GM21423 (cell line): ENCODE measurements at regions not wholly inside any gene's neighbourhood (a gene's known extent, or its start where the extent isn't known, plus 50 kb on each side); places are given as distances from the start of the nearest gene placed in this dataset.
"Not testable (repeated sequence)": the region's sequence is repeated elsewhere in the genome, so short reads cannot be mapped to it uniquely, and the experiment has no call there.

Source experiments
- ATAC-seq: cut with Tn5 transposase; IDR thresholded peaks from one replicate; pipeline ENCODE4 v1.9.1; 2021; ENCODE audit warnings: mild to moderate bottlenecking, moderate library complexity; ENCODE audit not compliant: unreplicated experiment

DNA sequence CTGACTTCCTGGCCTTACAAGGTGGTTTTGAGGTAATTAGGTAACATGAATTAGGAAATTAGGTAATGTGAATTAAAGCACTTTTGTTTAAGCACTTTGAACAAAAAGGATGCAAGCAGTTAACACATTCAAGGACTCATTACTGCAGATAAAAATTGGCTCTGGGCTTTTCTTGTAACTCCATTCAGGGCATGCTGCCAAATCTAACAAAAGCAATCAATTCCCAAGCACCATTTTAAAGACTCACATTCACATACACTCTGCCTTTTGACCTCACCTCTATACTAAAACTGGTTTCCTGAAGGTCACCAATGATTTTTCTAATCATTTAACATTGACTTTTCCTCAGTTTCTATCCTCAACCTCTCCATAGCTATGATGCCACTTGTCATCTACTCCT is 251.2 kb upstream of the RHOBTB1 start:
- ATAC-seq = no peak

DNA sequence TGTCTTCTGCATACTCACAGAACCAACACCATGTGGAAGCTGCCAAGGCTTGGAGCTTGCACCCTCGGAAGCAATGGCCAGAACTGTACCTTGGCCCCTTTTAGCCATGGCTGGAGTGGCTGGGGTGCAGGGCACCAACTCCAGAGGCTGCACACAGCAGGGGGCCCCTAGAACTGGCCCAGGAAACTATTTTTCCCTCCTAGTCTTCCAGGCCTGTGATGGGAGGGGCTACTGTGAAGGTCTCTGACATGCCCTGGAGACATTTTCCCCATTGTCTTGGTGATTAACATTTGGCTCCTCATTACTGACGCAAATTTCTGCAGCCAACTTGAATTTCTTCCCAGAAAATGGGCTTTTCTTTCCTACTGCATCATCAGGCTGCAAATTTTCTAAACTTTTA is 248.6 kb upstream of the RHOBTB1 start:
- ATAC-seq = not testable (repeated sequence)

DNA sequence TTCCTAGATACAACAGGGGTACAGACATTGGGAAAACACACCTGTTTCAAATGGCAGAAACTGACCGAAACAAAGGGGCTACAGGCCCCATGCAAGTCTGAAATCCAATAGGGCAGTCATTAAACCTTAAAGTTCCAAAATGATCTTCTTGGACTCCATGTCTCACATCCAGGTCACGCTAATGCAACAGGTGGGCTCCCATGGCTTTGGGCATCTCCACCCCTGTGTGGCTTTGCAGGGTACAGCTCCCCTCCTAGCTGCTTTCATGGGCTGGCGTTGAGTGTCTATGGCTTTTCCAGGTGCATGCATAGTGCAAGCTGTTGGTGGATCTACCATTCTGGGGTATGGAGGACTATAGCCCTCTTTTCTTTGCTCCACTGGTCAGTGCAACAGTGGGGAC is 248.1 kb upstream of the RHOBTB1 start:
- ATAC-seq = no peak

DNA sequence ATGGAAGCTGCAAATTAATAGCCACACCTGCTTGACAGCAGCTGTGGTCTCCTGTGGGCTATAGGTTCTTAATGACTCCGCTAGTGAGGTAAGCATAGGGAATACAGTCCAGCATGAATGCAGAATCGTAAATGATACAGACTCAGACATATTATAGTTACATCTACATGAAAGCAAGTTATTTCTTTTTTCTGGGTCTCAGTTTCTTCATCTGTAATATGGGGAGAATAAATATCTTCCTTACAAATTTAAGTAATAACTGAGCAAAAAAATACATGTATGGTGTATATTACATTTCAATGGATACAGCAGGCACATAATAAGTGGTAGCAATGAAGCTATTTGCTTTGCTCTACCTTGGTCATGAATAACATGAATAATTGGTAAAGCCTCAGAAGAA is 245.9 kb upstream of the RHOBTB1 start:
- ATAC-seq = no peak

DNA sequence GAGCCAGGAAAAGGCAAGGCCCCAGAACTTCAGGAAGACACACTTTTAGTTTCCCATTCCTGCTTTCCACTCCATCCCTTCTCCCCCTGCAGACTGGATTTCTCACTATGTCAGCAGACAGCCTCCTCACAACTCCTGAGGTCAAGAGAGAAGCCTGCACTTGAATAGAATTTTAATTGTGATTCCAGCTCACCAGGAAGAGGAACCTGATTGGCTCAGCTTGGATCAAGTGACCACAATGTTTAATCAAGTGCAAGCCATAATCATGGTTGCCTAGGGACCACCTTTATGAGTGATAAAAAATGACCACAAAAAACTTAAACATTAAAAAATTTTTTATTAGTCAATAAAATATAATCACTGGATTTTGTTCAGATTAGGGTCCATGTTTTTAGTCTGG is 244.7 kb upstream of the RHOBTB1 start:
- ATAC-seq = no peak

DNA sequence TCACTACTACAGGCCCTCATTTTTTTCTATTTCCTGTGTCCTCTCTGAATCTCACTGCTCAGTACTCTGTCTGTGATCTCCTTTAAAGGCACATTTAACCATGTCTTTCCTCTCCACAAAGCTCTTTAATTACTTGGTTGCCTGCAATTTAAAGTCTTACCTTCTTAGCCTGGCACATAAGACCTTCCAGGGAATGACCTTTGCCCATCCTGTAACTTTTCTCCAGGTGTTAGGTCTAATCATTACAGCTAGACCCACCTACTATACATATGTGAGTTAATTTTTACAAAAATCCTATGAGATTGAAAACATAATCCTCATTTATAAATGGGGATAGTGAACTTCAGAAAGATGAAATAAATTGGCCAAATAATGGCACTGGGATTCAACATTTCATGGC is 244.1 kb upstream of the RHOBTB1 start:
- ATAC-seq = no peak

DNA sequence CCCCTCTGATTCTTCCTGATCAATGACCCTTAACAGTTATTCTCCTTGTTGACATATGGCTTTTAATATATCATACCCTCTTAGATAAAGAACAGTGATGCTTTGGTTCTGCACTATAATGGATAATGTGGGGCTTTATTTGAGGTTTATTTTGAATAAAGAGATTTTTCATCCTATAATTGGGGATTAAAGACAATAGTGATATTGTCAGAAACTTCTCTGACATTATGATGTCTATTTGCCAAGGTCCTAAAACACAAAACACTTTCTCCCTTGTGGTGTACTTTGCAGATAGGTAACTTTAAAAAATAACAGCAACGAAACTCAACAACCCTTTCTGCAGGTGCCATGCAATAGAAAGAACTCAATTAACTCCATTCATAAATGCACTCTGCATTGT is 243.6 kb upstream of the RHOBTB1 start:
- no peak for ATAC-seq

DNA sequence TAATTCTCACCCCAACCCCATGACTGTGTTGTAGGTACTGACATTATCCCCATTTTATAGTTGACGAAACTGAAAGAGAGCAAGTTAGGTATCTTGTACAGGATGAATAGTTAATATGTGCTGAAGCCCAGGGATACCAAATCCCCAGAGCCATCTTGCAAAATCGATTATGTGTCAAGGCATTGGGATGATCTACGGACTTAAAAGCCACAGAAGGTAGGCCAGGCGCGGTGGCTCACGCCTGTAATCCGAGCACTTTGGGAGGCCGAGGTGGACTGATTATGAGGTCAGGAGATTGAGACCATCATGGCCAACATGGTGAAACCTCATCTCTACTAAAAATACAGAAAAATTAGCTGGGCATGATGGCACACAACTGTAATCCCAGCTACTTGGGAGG is 242.4 kb upstream of the RHOBTB1 start:
- ATAC-seq = no peak

DNA sequence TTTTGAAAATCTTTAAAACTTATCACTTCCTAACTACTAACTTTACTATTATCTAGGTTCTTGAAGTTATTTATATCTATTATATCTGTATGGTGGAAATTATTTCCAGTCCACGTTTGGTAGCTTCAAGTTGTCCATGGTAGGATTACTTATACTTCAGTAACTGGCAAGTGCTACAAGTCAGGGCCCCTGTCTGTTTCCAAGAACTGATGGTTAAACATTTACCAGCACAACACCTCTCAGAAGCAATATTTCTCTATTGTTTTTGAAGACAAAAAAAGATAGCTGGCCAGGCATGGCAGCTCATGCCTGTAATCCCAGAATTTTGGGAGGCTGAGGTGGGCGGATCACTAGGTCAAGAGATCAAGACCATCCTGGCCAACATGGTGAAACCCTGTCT is 240.4 kb upstream of the RHOBTB1 start:
- ATAC-seq = no peak

DNA sequence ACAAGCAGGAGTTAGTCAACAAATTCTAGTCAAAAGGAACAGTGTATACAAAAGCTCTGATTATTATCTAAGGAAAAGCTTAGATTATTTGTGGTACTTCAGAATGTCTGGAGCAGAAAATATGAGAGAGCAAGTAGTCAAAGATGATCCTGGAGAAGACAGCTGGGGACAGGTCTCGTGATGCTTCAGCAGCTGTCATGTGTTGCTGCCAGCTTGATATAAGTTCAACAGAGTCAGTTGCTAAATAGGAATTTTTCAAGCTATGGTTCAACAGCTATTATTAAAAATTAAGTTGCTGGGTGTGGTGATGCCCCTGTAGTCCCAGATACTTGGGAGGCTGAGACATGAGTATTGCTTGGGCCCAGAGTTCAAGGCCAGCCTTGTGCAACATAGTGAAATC is 240.0 kb upstream of the RHOBTB1 start:
- ATAC-seq = no peak

DNA sequence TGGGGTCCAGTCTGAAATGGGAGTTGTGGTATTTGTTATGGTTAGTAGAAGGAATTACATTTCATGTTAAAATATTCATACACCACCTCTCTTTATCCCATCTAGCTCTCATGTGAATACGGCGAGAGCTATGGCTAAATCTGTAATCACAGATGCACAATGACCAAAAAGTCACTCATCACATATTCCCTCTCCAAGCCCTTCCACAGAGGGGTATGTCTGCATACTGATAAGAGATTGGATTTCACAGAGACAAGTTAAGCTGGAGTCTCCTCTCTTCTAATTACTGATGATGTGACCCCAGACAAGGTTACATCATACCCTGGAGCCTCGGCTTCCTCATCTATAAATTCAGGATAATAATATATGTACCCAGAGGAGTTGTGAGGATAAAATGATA is 237.8 kb upstream of the RHOBTB1 start:
- no peak for ATAC-seq

DNA sequence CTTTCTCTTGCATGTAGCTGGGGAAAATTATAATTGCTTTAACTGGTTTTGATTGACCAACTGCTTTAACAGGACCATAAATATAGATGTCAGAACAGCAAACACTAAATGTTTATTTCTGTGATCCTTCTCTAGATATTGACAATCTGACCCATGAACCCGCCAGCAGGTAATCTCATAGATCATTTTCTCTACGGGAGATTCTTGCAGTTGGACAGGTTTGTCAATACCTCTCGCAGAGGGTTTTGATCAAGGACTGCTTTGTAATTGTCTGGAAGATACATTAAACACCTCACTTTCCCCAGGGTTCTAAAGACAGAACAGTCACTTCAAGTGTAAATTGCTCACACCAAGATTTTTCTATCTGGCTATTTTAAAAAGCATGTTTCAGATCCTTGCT is 235.8 kb upstream of the RHOBTB1 start:
- ATAC-seq = no peak

DNA sequence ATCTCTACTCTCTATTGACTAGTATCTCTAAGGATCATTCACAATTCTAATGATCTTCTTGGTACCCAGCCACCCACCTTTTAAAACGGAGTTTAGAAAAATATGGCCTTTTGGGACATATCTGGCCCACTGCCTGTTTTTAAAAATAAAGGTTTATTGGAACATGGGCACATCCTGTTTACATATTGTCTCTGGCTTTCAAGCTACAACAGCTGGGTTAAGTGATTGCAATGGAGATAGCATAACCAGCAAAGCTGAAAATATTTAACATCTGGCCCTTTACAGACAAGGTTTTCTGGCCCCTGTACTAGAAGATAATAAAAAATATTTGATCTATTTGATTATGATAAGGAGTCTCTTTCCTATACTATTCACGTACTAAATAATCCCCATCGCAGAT is 232.4 kb upstream of the RHOBTB1 start:
- ATAC-seq = no peak

DNA sequence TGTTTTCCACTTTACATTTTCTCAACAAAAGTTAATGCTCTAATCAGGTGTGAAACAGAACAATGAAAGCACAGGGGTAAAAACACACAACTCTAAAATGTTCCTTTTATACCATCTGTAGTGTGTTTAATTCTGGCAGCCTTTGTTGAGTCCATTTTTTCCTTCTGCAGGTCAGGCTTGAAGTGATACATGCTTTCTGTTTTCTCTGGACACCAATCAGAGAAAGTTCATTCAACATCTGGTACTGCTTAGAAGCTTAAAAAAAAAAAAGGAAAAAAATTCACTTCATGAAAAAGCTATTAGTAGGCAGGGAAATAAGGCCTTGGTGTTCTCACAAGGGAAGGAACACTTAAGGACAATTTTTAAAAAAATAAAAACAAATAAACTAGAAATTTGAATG is 231.3 kb upstream of the RHOBTB1 start:
- ATAC-seq = no peak

DNA sequence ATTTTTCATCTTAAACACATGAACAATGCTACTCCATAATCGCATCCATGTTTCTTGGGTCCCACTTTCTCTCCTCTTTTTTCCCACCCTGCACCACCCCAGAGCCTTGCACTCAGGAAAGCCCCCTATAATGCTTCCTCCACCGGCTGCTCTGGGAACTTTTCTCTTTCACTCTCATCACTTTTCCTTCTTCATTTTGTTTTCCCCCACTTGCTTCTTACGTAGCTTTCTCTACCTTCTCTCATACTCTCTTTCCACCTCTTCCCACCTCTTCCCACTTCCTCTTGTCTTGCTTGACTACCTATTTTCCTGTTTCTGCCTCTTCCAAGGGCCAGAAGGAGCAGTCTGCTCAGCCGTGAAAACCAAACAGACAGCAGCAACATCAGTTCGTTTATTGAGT is 229.5 kb upstream of the RHOBTB1 start:
- ATAC-seq = no peak

DNA sequence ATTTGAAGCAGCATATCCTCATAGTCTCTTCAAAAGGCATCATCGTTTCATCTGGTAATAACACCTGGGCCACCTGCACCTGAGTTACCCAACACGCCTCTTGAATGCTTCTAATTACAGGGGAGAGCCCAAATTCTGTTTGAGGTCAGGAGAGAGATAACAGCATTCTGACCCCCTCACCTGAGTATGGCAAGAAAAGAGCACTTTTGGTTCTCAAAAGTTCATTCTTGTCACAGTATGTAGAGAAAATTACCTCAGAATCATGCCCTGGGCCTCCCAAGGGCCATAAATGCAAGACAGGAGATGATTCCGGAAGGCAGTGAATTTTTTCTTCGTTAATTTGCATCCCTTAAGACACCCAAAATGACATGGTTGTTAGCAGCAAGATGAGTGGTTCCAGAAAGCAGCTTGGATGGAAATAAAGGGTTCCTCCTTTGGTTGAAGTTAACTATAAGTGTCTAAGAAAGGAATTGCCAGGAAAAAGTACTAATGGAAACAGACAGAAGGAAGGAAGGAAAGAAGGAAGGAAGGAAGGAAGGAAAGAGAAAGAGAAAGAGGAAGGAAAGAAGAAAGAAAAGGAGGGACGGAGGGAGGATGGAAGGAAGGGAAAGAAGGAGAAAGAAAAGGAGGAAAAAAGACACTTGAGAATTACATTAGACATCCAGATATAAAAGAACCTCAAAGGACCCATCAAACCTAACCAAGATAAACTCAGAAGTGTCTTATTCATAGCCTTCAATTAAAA is 228.4 kb upstream of the RHOBTB1 start:
- ATAC-seq = no peak

DNA sequence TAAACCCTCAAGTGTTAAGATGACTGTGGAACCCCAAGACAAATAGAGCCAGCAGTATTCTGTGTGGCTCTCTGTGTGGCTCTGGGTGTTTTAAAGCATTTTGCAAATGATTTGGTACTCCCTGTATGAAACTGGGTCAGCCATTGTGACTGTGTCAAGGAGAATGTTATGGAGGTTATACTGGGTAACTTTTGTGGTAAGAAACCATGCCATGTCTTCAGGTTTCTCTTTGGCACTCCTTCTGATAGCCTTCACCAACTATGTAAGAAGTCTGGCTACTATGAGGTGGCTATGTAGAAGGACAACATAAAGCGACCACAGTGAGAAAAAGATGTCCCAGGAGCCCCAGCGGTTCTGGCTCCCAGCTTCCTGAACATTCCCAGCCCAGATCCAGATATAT is 226.6 kb upstream of the RHOBTB1 start:
- no peak for ATAC-seq

DNA sequence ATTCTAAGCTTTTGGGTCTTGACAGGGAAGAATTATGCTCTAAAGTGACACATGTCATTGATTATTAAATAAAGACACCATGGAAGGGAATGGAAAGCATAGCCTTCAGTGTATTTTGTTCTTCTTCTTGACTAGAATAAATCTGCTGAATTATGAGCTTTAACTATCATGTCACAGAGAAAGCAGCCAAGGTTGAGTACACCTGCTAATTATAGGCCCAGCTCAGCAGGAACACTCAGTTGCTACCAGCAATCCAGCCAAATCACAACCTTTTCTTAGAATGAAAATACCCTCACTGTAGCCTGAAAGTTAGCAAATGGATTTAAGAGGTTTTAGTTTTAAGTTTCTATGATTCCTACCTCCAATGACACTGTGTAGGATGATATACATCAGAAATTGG is 225.3 kb upstream of the RHOBTB1 start:
- ATAC-seq = no peak

DNA sequence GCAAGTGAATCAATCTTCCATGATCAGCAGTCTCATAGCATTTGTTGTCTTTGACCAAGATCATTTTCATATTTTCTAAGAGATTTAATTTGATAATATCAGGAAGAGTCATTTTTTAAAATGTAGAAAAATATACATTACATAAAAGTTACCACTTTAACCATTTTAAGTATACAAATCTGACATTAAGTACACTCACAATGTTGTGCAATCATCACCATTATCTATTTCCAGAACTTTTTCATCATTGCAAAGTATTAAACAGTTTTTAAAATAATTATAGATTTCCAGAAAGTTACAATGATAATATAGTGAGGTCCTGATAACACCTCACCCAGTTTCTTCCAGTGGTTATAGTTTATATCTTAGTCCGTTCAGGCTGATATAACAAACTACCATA is 222.5 kb upstream of the RHOBTB1 start:
- ATAC-seq = no peak

DNA sequence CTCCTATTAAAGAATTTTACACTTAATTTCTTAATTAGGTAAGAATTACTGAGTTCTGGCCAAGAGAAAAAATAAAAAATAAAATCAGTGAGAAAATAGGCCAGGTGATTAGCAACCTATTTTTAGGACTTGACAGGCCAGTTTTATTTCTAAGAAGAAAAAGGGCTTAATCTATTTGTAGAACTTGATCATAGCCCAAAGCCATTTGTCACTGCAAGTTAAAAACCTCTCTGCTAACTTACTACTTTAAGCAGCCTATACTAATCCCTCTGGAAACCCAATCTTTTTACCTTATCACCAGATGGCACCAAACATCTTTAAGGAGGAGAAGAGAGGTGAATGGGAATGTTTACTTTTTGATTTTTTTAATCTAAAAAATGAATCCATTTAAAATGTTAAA is 222.1 kb upstream of the RHOBTB1 start:
- no peak for ATAC-seq

DNA sequence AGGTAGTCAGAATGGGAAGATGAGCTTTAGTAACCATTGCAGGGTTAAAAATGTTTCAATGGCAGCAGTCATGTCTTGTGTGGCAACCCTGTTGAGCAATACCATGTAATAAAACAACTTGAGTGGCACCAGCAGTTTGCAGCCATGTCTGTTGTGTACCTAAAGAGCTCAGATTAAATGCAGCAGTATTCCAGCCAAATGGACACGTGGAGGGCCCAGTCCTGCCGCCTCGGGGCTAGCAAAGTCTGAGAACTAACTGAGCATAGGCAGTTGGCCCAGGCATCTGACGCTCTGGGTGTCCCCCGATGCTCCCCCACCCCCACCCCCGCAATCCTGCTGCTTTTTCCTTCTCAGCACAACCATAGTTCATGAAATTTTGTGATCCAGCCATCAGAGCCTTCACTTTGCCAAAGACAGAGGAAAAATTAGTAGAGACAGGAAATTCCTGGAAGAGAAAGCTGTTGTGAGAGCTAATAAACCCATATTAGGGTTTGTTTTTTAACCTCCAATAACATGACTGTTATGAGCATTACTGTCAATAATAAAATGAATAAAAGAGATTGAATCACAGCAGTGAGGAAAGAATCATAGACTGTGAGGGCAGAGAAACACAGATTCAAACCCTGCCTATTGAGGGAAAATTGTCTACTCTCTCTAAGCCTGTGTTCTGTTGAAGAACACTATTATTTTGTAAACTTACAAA is 220.6 kb upstream of the RHOBTB1 start:
- ATAC-seq = no peak

DNA sequence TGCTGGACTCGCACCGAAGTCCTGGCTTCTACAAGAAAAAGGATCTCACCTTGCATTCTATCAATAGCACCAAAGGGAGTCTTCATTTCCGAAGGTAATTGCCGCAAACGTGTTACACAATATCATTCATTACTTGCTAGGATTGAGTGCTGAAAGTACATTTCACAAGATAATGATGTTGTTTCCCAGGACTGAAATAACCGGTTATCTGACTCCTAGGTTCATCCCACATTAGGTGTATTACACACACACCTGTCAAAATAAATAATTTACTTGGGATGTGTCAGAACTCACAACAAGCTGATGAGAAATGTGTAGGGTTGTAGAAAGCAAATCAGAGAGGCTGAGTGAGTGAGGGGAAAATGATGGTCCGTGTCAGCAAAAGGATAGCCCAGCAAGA is 219.4 kb upstream of the RHOBTB1 start:
- no peak for ATAC-seq

DNA sequence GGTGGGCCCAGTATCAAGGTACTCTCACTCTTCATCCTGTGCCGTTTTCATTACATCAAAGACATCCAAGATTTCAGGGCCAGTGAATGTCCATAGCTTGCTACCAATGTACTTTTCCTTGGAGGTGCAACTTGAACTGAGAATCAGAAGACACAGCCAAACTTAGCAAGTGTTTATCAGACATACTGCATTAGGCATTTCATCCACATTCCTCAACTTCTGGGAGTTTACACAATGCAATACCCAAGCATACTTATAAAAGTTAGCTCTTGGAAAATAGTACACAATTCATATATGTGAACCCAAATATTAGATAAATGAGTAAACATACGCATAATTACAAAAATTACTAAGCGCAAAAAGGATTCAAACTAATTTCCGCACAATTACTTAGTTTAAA is 216.3 kb upstream of the RHOBTB1 start:
- no peak for ATAC-seq
